Gastrocnemius medialis (tissue), 4 donors: ENCODE measurements at regions not wholly inside any gene's neighbourhood (a gene's known extent, or its start where the extent isn't known, plus 50 kb on each side); places are given as distances from the start of the nearest gene placed in this dataset.

Source experiments
- CTCF ChIP-seq, 5 experiments: fragments of 450-650 bp in 3 of 5; fragments of 200-600 bp in 2 of 5; sonication (generic) in 2 of 5; IDR thresholded peaks in 4 of 5; conservative IDR thresholded peaks in 1 of 5; 1 replicate in 4 of 5; 2 replicates in 1 of 5; pipeline ENCODE4 v1.5.1; 2016 to 2019; ENCODE audit warnings: antibody characterized with exemption in 5 of 5, mild to moderate bottlenecking in 3 of 5, moderate library complexity in 3 of 5
- POLR2A ChIP-seq, 2 donors: fragments of 450-650 bp; IDR thresholded peaks; one replicate each; pipeline ENCODE4 v1.6.1; 2017; ENCODE audit warnings: antibody characterized with exemption in 2 of 2, mild to moderate bottlenecking in 2 of 2, moderate library complexity in 2 of 2

- no peak for TF ChIP-seq CTCF (IDR thresholded peaks at IDR 0.05 in 4 of 5, conservative IDR thresholded peaks at IDR 0.05 in 1 of 5)
- TF ChIP-seq POLR2A (IDR thresholded peaks at IDR 0.05) = no peak
Observed at GRCh38 chr20:43836790-43837189, 77.9 kb upstream of the TOX2 start.
